Tongue (tissue), 1 donor: ENCODE measurements at regions not wholly inside any gene's neighbourhood (a gene's known extent, or its start where the extent isn't known, plus 50 kb on each side); places are given as distances from the start of the nearest gene placed in this dataset.
A peak's percentile ranks its signal among the peaks of the same experiment; 100 is the strongest.

ENCODE experiments used
- DNase-seq: peaks from one replicate; pipeline ENCODE4 v3.0.0-alpha.2; 2015

- DNase-seq, result peak; percentile 75
These were observed 248.1 kb downstream of the HS3ST3A1 start for GRCh38 chr17:13353590-13353989.

GRCh38 chr17:13352747-13353415 is 248.8 kb downstream of the HS3ST3A1 start:
- no peak for DNase-seq

- DNase-seq, result no peak
These were observed 250.7 kb downstream of the HS3ST3A1 start for GRCh38 chr17:13351046-13351445.

- DNase-seq, result no peak
These were observed 251.3 kb downstream of the HS3ST3A1 start for GRCh38 chr17:13350466-13350865.

GRCh38 chr17:13346996-13347762 is 254.6 kb downstream of the HS3ST3A1 start:
- no peak for DNase-seq

- no peak for DNase-seq
These were observed 255.1 kb downstream of the HS3ST3A1 start for GRCh38 chr17:13346592-13346991.

GRCh38 chr17:13346081-13346533 is 255.6 kb downstream of the HS3ST3A1 start:
- no peak for DNase-seq

GRCh38 chr17:13338421-13338820 is 263.3 kb downstream of the HS3ST3A1 start:
- DNase-seq, result no peak

GRCh38 chr17:13337864-13338371 is 263.8 kb downstream of the HS3ST3A1 start:
- DNase-seq, result peak; percentile 83

- DNase-seq, result no peak
These were observed 264.6 kb downstream of the HS3ST3A1 start for GRCh38 chr17:13337151-13337550.

GRCh38 chr17:13334374-13334773 is 267.4 kb downstream of the HS3ST3A1 start:
- DNase-seq, result no peak

- no peak for DNase-seq
These were observed 268.1 kb downstream of the HS3ST3A1 start for GRCh38 chr17:13333661-13334060.

- no peak for DNase-seq
These were observed 269.5 kb downstream of the HS3ST3A1 start for GRCh38 chr17:13332207-13332606.

- no peak for DNase-seq
These were observed 272.3 kb downstream of the HS3ST3A1 start for GRCh38 chr17:13329421-13329820.

GRCh38 chr17:13323990-13324389 is 277.7 kb downstream of the HS3ST3A1 start:
- DNase-seq, result no peak

GRCh38 chr17:13321951-13322701 is 279.6 kb downstream of the HS3ST3A1 start:
- DNase-seq, result no peak

- peak; percentile 20 for DNase-seq
These were observed 281.5 kb downstream of the HS3ST3A1 start for GRCh38 chr17:13320046-13320785.

GRCh38 chr17:13316657-13317056 is 285.1 kb downstream of the HS3ST3A1 start:
- DNase-seq, result no peak

- DNase-seq, result peak; percentile 16
These were observed 290.4 kb downstream of the HS3ST3A1 start for GRCh38 chr17:13311306-13311705.

GRCh38 chr17:13310858-13311257 is 290.9 kb downstream of the HS3ST3A1 start:
- no peak for DNase-seq

GRCh38 chr17:13306310-13306962 is 288.6 kb upstream of the ELAC2 start:
- peak; percentile 38 for DNase-seq
